ENCODE measurements at regions not wholly inside any gene's neighbourhood (a gene's known extent, or its start where the extent isn't known, plus 50 kb on each side); places are given as distances from the start of the nearest gene placed in this dataset.

- no peak for DNase-seq
- no peaks in the 10 kb centered on the region for H3K9me3 ChIP-seq (replicated peaks; ENCODE audit: insufficient read depth, low read length)
- no peak overlapping the region for H3K4me3 ChIP-seq (ENCODE audit: low read length)
- H3K79me2 ChIP-seq (ENCODE audit: low read length) = no peaks in the 10 kb centered on the region
- H4K20me1 ChIP-seq (ENCODE audit: insufficient read depth, low read length) = no peaks in the 10 kb centered on the region
- H3F3A ChIP-seq (ENCODE audit: insufficient read depth, low read length) = no peaks in the 10 kb centered on the region
- no peak overlapping the region for H3K9ac ChIP-seq (ENCODE audit: low read length)
- H2AFZ ChIP-seq (ENCODE audit: low read length) = no peak overlapping the region
- no peak overlapping the region for H3K27ac ChIP-seq (ENCODE audit: low read length)
- peaks cover 14% of the 10 kb centered on the region for H3K4me1 ChIP-seq (ENCODE audit: low read length)
- no peak overlapping the region for H3K4me2 ChIP-seq (ENCODE audit: low read depth, low read length)
- no peak for TF ChIP-seq EZH2phosphoT487 (IDR thresholded peaks at IDR 0.05; ENCODE audit: low read length)
- no peak for TF ChIP-seq CTCF (IDR thresholded peaks at IDR 0.05; ENCODE audit: low read length)
- TF ChIP-seq EZH2 (optimal IDR thresholded peaks at IDR 0.05; ENCODE audit: low read depth, low read length) = no peak
- no peaks in the 10 kb centered on the region for H3K27me3 ChIP-seq (replicated peaks; ENCODE audit: insufficient read depth, low read length)
- H3K36me3 ChIP-seq (replicated peaks; ENCODE audit: insufficient read depth, low read length) = no peaks in the 10 kb centered on the region
- H3K9me2 ChIP-seq (replicated peaks; ENCODE audit: insufficient read depth, low read length) = no peaks in the 10 kb centered on the region
These were observed 122.0 kb upstream of the ADGRL2 start for GRCh38 chr1:81678779-81679178.

DNA sequence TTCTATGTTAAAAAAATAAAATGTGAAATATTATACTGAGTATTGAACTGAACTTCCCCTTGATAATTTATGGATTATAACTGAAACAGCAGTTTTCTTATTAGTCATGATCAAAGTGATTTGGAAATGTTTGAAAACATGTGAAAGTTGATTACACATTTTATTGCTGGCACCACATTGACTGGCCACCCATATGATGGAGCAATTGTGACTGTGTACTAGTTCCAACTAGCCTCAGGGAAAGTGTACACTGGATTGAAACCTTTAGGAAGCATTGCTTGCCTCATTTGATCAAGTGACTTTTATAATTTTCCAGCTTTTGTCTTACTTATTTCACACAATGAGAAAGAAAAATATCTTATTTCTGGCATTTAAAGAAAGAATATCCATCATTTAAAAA, 128.0 kb upstream of the ADGRL2 start:
- no peaks in the 10 kb centered on the region for H3K36me3 ChIP-seq (replicated peaks; ENCODE audit: insufficient read depth, low read length)
- no peaks in the 10 kb centered on the region for H3K27me3 ChIP-seq (replicated peaks; ENCODE audit: insufficient read depth, low read length)
- H3K4me2 ChIP-seq (ENCODE audit: low read depth, low read length) = no peak overlapping the region
- no peak overlapping the region for H3K27ac ChIP-seq (ENCODE audit: low read length)
- TF ChIP-seq EZH2 (optimal IDR thresholded peaks at IDR 0.05; ENCODE audit: low read depth, low read length) = no peak
- no peak for TF ChIP-seq CTCF (IDR thresholded peaks at IDR 0.05; ENCODE audit: low read length)
- TF ChIP-seq EZH2phosphoT487 (IDR thresholded peaks at IDR 0.05; ENCODE audit: low read length) = no peak
- H4K20me1 ChIP-seq (ENCODE audit: insufficient read depth, low read length) = no peaks in the 10 kb centered on the region
- no peaks in the 10 kb centered on the region for H3K4me1 ChIP-seq (ENCODE audit: low read length)
- H3K79me2 ChIP-seq (ENCODE audit: low read length) = no peaks in the 10 kb centered on the region
- no peaks in the 10 kb centered on the region for H3F3A ChIP-seq (ENCODE audit: insufficient read depth, low read length)
- H3K4me3 ChIP-seq (ENCODE audit: low read length) = no peak overlapping the region
- no peaks in the 10 kb centered on the region for H3K9me3 ChIP-seq (replicated peaks; ENCODE audit: insufficient read depth, low read length)
- H3K9me2 ChIP-seq (replicated peaks; ENCODE audit: insufficient read depth, low read length) = no peaks in the 10 kb centered on the region
- H3K9ac ChIP-seq (ENCODE audit: low read length) = no peak overlapping the region
- no peak for DNase-seq
- H2AFZ ChIP-seq (ENCODE audit: low read length) = no peak overlapping the region

GRCh38 chr1:81671038-81671437, 129.7 kb upstream of the ADGRL2 start:
- H3K4me1 ChIP-seq (ENCODE audit: low read length) = no peaks in the 10 kb centered on the region
- TF ChIP-seq CTCF (IDR thresholded peaks at IDR 0.05; ENCODE audit: low read length) (no peak), EZH2 (optimal IDR thresholded peaks at IDR 0.05; ENCODE audit: low read depth, low read length) (no peak)
- no peaks in the 10 kb centered on the region for H3K27me3 ChIP-seq (replicated peaks; ENCODE audit: insufficient read depth, low read length)
- no peaks in the 10 kb centered on the region for H4K20me1 ChIP-seq (ENCODE audit: insufficient read depth, low read length)
- no peak overlapping the region for H3K4me3 ChIP-seq (ENCODE audit: low read length)
- no peaks in the 10 kb centered on the region for H3K79me2 ChIP-seq (ENCODE audit: low read length)
- H3K27ac ChIP-seq (ENCODE audit: low read length) = no peak overlapping the region
- H3K9me2 ChIP-seq (replicated peaks; ENCODE audit: insufficient read depth, low read length) = no peaks in the 10 kb centered on the region
- H2AFZ ChIP-seq (ENCODE audit: low read length) = no peak overlapping the region
- H3F3A ChIP-seq (ENCODE audit: insufficient read depth, low read length) = no peaks in the 10 kb centered on the region
- no peak overlapping the region for H3K9ac ChIP-seq (ENCODE audit: low read length)
- H3K4me2 ChIP-seq (ENCODE audit: low read depth, low read length) = no peak overlapping the region
- no peaks in the 10 kb centered on the region for H3K36me3 ChIP-seq (replicated peaks; ENCODE audit: insufficient read depth, low read length)
- H3K9me3 ChIP-seq (replicated peaks; ENCODE audit: insufficient read depth, low read length) = no peaks in the 10 kb centered on the region
- DNase-seq = no peak

Measured in MM.1S (cell line).